ENCODE measurements at regions not wholly inside any gene's neighbourhood (a gene's known extent, or its start where the extent isn't known, plus 50 kb on each side); places are given as distances from the start of the nearest gene placed in this dataset.

- in situ Hi-C loops (cut with HindIII; ENCODE audit: low pct_ligation_motif_present, low pct_unique_long_range_greater_than_20kb, low sequenced_read_pairs): no loop called here
- DNase-seq: no peak
These were observed 1140.8 kb upstream of the WWC1 start for GRCh38 chr5:167150661-167151060.

GRCh38 chr5:167152561-167152960 lies 1138.9 kb upstream of the WWC1 start:
- in situ Hi-C loops (cut with HindIII; ENCODE audit: low pct_ligation_motif_present, low pct_unique_long_range_greater_than_20kb, low sequenced_read_pairs): no loop called here

GRCh38 chr5:167155387-167156005 lies 1135.9 kb upstream of the WWC1 start:
- in situ Hi-C loops (cut with HindIII; ENCODE audit: low pct_ligation_motif_present, low pct_unique_long_range_greater_than_20kb, low sequenced_read_pairs): no loop called here
- no peak for DNase-seq

More at GRCh38 chr5:167152561-167152960, 1138.9 kb upstream of the WWC1 start:
- no peak for DNase-seq

- in situ Hi-C loops (cut with HindIII; ENCODE audit: low pct_ligation_motif_present, low pct_unique_long_range_greater_than_20kb, low sequenced_read_pairs): no loop called here
- DNase-seq: no peak
These were observed 1135.0 kb upstream of the WWC1 start for GRCh38 chr5:167156446-167156845.

- in situ Hi-C loops (cut with HindIII; ENCODE audit: low pct_ligation_motif_present, low pct_unique_long_range_greater_than_20kb, low sequenced_read_pairs): no loop called here
- no peak for DNase-seq
These were observed 1132.9 kb upstream of the WWC1 start for GRCh38 chr5:167158588-167158987.

GRCh38 chr5:167160388-167160787 lies 1131.1 kb upstream of the WWC1 start:
- no peak for DNase-seq
- in situ Hi-C loops (cut with HindIII; ENCODE audit: low pct_ligation_motif_present, low pct_unique_long_range_greater_than_20kb, low sequenced_read_pairs): no loop called here

GRCh38 chr5:167166696-167167095 lies 1124.7 kb upstream of the WWC1 start:
- no peak for DNase-seq
- in situ Hi-C loops (cut with HindIII; ENCODE audit: low pct_ligation_motif_present, low pct_unique_long_range_greater_than_20kb, low sequenced_read_pairs): no loop called here

GRCh38 chr5:167167191-167167795 lies 1124.2 kb upstream of the WWC1 start:
- in situ Hi-C loops (cut with HindIII; ENCODE audit: low pct_ligation_motif_present, low pct_unique_long_range_greater_than_20kb, low sequenced_read_pairs): no loop called here
- no peak for DNase-seq

GRCh38 chr5:167168971-167169370 lies 1122.5 kb upstream of the WWC1 start:
- DNase-seq: peak; percentile 19
- in situ Hi-C loops (cut with HindIII; ENCODE audit: low pct_ligation_motif_present, low pct_unique_long_range_greater_than_20kb, low sequenced_read_pairs): no loop called here

GRCh38 chr5:167171056-167171455 lies 1120.4 kb upstream of the WWC1 start:
- in situ Hi-C loops (cut with HindIII; ENCODE audit: low pct_ligation_motif_present, low pct_unique_long_range_greater_than_20kb, low sequenced_read_pairs): no loop called here
- no peak for DNase-seq

- in situ Hi-C loops (cut with HindIII; ENCODE audit: low pct_ligation_motif_present, low pct_unique_long_range_greater_than_20kb, low sequenced_read_pairs): no loop called here
- no peak for DNase-seq
These were observed 1113.7 kb upstream of the WWC1 start for GRCh38 chr5:167177736-167178135.

GRCh38 chr5:167180906-167181305 lies 1110.5 kb upstream of the WWC1 start:
- DNase-seq: no peak
- in situ Hi-C loops (cut with HindIII; ENCODE audit: low pct_ligation_motif_present, low pct_unique_long_range_greater_than_20kb, low sequenced_read_pairs): no loop called here

GRCh38 chr5:167205881-167206280 lies 1085.6 kb upstream of the WWC1 start:
- in situ Hi-C loops (cut with HindIII; ENCODE audit: low pct_ligation_motif_present, low pct_unique_long_range_greater_than_20kb, low sequenced_read_pairs): no loop called here

GRCh38 chr5:167207081-167207480 lies 1084.4 kb upstream of the WWC1 start:
- in situ Hi-C loops (cut with HindIII; ENCODE audit: low pct_ligation_motif_present, low pct_unique_long_range_greater_than_20kb, low sequenced_read_pairs): no loop called here
- DNase-seq: no peak

More at GRCh38 chr5:167205881-167206280, 1085.6 kb upstream of the WWC1 start:
- DNase-seq: no peak

GRCh38 chr5:167208911-167209310 lies 1082.5 kb upstream of the WWC1 start:
- in situ Hi-C loops (cut with HindIII; ENCODE audit: low pct_ligation_motif_present, low pct_unique_long_range_greater_than_20kb, low sequenced_read_pairs): no loop called here
- DNase-seq: peak; percentile 58

GRCh38 chr5:167217097-167217743 lies 1074.2 kb upstream of the WWC1 start:
- DNase-seq: no peak
- in situ Hi-C loops (cut with HindIII; ENCODE audit: low pct_ligation_motif_present, low pct_unique_long_range_greater_than_20kb, low sequenced_read_pairs): no loop called here

- in situ Hi-C loops (cut with HindIII; ENCODE audit: low pct_ligation_motif_present, low pct_unique_long_range_greater_than_20kb, low sequenced_read_pairs): no loop called here
- no peak for DNase-seq
These were observed 1072.1 kb upstream of the WWC1 start for GRCh38 chr5:167219298-167219697.

GRCh38 chr5:167226386-167226785 lies 1065.1 kb upstream of the WWC1 start:
- in situ Hi-C loops (cut with HindIII; ENCODE audit: low pct_ligation_motif_present, low pct_unique_long_range_greater_than_20kb, low sequenced_read_pairs): no loop called here
- DNase-seq: no peak

- in situ Hi-C loops (cut with HindIII; ENCODE audit: low pct_ligation_motif_present, low pct_unique_long_range_greater_than_20kb, low sequenced_read_pairs): no loop called here
- no peak for DNase-seq
These were observed 1063.3 kb upstream of the WWC1 start for GRCh38 chr5:167228134-167228533.

- DNase-seq: no peak
- in situ Hi-C loops (cut with HindIII; ENCODE audit: low pct_ligation_motif_present, low pct_unique_long_range_greater_than_20kb, low sequenced_read_pairs): no loop called here
These were observed 1061.7 kb upstream of the WWC1 start for GRCh38 chr5:167229751-167230150.
